ENCODE measurements at regions not wholly inside any gene's neighbourhood (a gene's known extent, or its start where the extent isn't known, plus 50 kb on each side); places are given as distances from the start of the nearest gene placed in this dataset.

GRCh38 chr2:88377641-88377991 is 74.9 kb downstream of the FOXI3 start:
- TF ChIP-seq CTCF (IDR thresholded peaks at IDR 0.05; ENCODE audit: low read depth, low read length) (no peak), EZH2phosphoT487 (IDR thresholded peaks at IDR 0.05; ENCODE audit: low read depth) (no peak)
